Neural cell (in vitro differentiated cells): ENCODE measurements at regions not wholly inside any gene's neighbourhood (a gene's known extent, or its start where the extent isn't known, plus 50 kb on each side); places are given as distances from the start of the nearest gene placed in this dataset.

Experiments used
- H2AFZ ChIP-seq: fragments of 200-600, 300-800 bp; sonication (generic), shearing (Covaris generic); 2 replicates; pipeline ENCODE4 v1.6.0; 2014; ENCODE audit warnings: low read depth, mild to moderate bottlenecking, antibody characterized with exemption, low read length, moderate library complexity
- H3F3A ChIP-seq: fragments of 200-600 bp; shearing (Covaris generic); 2 replicates; pipeline ENCODE4 v1.6.1; 2016; ENCODE audit warnings: mild to moderate bottlenecking, moderate library complexity, mixed read lengths, antibody characterized with exemption, low read length; ENCODE audit not compliant: insufficient read depth, poor library complexity, severe bottlenecking
- H3K27ac ChIP-seq: fragments of 200-600, 300-800 bp; sonication (generic), shearing (Covaris generic); 2 replicates; pipeline ENCODE4 v1.5.1; 2014; ENCODE audit warnings: mild to moderate bottlenecking, low read length, moderate library complexity
- H3K27me3 ChIP-seq: fragments of 300-800, 200-600 bp; sonication (generic), shearing (Covaris generic); 2 replicates; pipeline ENCODE4 v1.6.0; 2014; ENCODE audit warnings: mild to moderate bottlenecking, low read depth, low read length, moderate library complexity; ENCODE audit not compliant: insufficient read depth
- H3K36me3 ChIP-seq: fragments of 300-800, 200-600 bp; sonication (generic), shearing (Covaris generic); 2 replicates; pipeline ENCODE4 v1.5.1; 2014; ENCODE audit warnings: mild to moderate bottlenecking, antibody characterized with exemption, low read length, moderate library complexity; ENCODE audit not compliant: insufficient read depth
- H3K4me2 ChIP-seq: fragments of 300-800, 200-600 bp; sonication (generic), shearing (Covaris generic); 2 replicates; pipeline ENCODE4 v1.6.0; 2014; ENCODE audit warnings: mild to moderate bottlenecking, low read length
- H3K4me3 ChIP-seq: fragments of 300-800, 200-600 bp; sonication (generic), shearing (Covaris generic); 2 replicates; pipeline ENCODE4 v1.5.1; 2014; ENCODE audit warnings: mild to moderate bottlenecking, low read length, moderate library complexity
- H3K79me2 ChIP-seq: fragments of 200-600 bp; shearing (Covaris generic); replicated peaks from 2 replicates; pipeline ENCODE4 v1.6.0; 2014; ENCODE audit warnings: mild to moderate bottlenecking, low read length, moderate library complexity; ENCODE audit not compliant: insufficient read depth
- H3K9ac ChIP-seq: fragments of 300-800, 200-600 bp; sonication (generic), shearing (Covaris generic); 2 replicates; pipeline ENCODE4 v1.6.1; 2016; ENCODE audit warnings: mild to moderate bottlenecking, low read length, mixed read lengths
- H3K9me2 ChIP-seq: fragments of 200-600 bp; shearing (Covaris generic); 2 replicates; pipeline ENCODE4 v1.6.1; 2016; ENCODE audit warnings: mild to moderate bottlenecking, low read length, mixed read lengths; ENCODE audit not compliant: insufficient read depth
- H3K9me3 ChIP-seq: fragments of 200-600, 300-800 bp; sonication (generic), shearing (Covaris generic); 2 replicates; pipeline ENCODE4 v1.6.1; 2016; ENCODE audit warnings: mild to moderate bottlenecking, mixed run types, low read length, moderate library complexity, mixed read lengths
- H4K20me1 ChIP-seq: fragments of 200-600 bp; shearing (Covaris generic); 2 replicates; pipeline ENCODE4 v1.6.1; 2016; ENCODE audit warnings: mild to moderate bottlenecking, mixed run types; ENCODE audit not compliant: insufficient read depth
- EP300 ChIP-seq: fragments of 450-650 bp; conservative IDR thresholded peaks from 2 replicates; pipeline ENCODE4 v1.6.1; 2014; ENCODE audit warnings: antibody characterized with exemption, mild to moderate bottlenecking, moderate library complexity; ENCODE audit not compliant: poor library complexity, severe bottlenecking
- EZH2 ChIP-seq: fragments of 200-600, 300-800 bp; shearing (Covaris generic), sonication (generic); IDR thresholded peaks from 2 replicates; pipeline ENCODE4 v1.6.1; 2014; ENCODE audit warnings: antibody characterized with exemption, low read length, borderline replicate concordance, mild to moderate bottlenecking; ENCODE audit not compliant: insufficient read depth, poor library complexity, severe bottlenecking
- MXI1 ChIP-seq: fragments of 450-650 bp; conservative IDR thresholded peaks from 2 replicates; pipeline ENCODE4 v1.6.1; 2014; ENCODE audit warnings: antibody characterized with exemption, mild to moderate bottlenecking; ENCODE audit not compliant: poor library complexity, severe bottlenecking
- POLR2AphosphoS5 ChIP-seq: IDR thresholded peaks from 2 replicates; pipeline ENCODE4 v1.6.1; 2012
- RAD21 ChIP-seq: fragments of 450-650 bp; conservative IDR thresholded peaks from 2 replicates; pipeline ENCODE4 v1.6.1; 2014; ENCODE audit warnings: antibody characterized with exemption, mild to moderate bottlenecking, moderate library complexity
- SMC3 ChIP-seq: fragments of 450-650 bp; conservative IDR thresholded peaks from 2 replicates; pipeline ENCODE4 v1.6.1; 2014; ENCODE audit warnings: antibody characterized with exemption, mild to moderate bottlenecking, moderate library complexity; ENCODE audit not compliant: poor library complexity
- TAF1 ChIP-seq: IDR thresholded peaks from 2 replicates; pipeline ENCODE4 v1.6.1; 2012; ENCODE audit warnings: low read depth
- TF ChIP-seq, protein P1 (sequence below): IDR thresholded peaks from 2 replicates; pipeline ENCODE4 v1.6.1; 2012; ENCODE audit warnings: borderline replicate concordance
- TF ChIP-seq, protein P2 (sequence below): fragments of 450-650 bp; IDR thresholded peaks from 2 replicates; pipeline ENCODE4 v1.5.1; 2014; ENCODE audit warnings: antibody characterized with exemption, mild to moderate bottlenecking, moderate library complexity; ENCODE audit not compliant: poor library complexity, severe bottlenecking

DNA sequence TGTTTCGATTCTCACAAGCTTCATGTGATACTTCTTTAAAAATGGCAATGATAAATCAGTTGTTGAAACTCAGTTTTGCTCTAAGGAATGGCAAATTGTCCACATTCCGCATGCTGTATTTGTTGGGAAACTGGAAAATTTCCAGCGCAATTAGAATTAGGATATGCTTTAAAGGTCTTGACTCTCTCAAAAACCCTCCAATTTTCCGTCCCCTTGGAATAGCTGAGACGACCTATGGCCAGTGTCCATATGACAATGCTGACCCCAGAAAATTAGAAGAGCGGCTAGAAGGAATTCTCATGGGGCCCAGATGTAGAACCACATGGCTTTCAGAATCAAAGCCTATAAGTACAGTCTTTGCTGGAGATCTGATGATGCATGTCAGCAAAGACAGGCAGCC, 170.8 kb downstream of the TMEM18 start:
- Histone ChIP-seq H4K20me1 (no peaks in the 10 kb centered on the region), H3F3A (no peaks in the 10 kb centered on the region), H3K9me3 (peaks cover 11% of the 10 kb centered on the region), H3K27me3 (no peaks in the 10 kb centered on the region), H3K4me3 (no peak overlapping the region), H3K9ac (no peak overlapping the region), H3K9me2 (no peaks in the 10 kb centered on the region), H3K27ac (no peak overlapping the region), H3K4me2 (no peak overlapping the region), H3K36me3 (no peaks in the 10 kb centered on the region), H2AFZ (no peak overlapping the region), H3K79me2 (no peaks in the 10 kb centered on the region)
- TF ChIP-seq, protein P1, sequence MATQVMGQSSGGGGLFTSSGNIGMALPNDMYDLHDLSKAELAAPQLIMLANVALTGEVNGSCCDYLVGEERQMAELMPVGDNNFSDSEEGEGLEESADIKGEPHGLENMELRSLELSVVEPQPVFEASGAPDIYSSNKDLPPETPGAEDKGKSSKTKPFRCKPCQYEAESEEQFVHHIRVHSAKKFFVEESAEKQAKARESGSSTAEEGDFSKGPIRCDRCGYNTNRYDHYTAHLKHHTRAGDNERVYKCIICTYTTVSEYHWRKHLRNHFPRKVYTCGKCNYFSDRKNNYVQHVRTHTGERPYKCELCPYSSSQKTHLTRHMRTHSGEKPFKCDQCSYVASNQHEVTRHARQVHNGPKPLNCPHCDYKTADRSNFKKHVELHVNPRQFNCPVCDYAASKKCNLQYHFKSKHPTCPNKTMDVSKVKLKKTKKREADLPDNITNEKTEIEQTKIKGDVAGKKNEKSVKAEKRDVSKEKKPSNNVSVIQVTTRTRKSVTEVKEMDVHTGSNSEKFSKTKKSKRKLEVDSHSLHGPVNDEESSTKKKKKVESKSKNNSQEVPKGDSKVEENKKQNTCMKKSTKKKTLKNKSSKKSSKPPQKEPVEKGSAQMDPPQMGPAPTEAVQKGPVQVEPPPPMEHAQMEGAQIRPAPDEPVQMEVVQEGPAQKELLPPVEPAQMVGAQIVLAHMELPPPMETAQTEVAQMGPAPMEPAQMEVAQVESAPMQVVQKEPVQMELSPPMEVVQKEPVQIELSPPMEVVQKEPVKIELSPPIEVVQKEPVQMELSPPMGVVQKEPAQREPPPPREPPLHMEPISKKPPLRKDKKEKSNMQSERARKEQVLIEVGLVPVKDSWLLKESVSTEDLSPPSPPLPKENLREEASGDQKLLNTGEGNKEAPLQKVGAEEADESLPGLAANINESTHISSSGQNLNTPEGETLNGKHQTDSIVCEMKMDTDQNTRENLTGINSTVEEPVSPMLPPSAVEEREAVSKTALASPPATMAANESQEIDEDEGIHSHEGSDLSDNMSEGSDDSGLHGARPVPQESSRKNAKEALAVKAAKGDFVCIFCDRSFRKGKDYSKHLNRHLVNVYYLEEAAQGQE = no peak
- TF ChIP-seq EZH2 = no peak
- TF ChIP-seq SMC3 = no peak
- TF ChIP-seq POLR2AphosphoS5 = no peak
- TF ChIP-seq TAF1 = no peak
- TF ChIP-seq MXI1 = no peak
- TF ChIP-seq RAD21 = no peak
- TF ChIP-seq EP300 = no peak
- TF ChIP-seq, protein P2, sequence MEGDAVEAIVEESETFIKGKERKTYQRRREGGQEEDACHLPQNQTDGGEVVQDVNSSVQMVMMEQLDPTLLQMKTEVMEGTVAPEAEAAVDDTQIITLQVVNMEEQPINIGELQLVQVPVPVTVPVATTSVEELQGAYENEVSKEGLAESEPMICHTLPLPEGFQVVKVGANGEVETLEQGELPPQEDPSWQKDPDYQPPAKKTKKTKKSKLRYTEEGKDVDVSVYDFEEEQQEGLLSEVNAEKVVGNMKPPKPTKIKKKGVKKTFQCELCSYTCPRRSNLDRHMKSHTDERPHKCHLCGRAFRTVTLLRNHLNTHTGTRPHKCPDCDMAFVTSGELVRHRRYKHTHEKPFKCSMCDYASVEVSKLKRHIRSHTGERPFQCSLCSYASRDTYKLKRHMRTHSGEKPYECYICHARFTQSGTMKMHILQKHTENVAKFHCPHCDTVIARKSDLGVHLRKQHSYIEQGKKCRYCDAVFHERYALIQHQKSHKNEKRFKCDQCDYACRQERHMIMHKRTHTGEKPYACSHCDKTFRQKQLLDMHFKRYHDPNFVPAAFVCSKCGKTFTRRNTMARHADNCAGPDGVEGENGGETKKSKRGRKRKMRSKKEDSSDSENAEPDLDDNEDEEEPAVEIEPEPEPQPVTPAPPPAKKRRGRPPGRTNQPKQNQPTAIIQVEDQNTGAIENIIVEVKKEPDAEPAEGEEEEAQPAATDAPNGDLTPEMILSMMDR = no peak

DNA sequence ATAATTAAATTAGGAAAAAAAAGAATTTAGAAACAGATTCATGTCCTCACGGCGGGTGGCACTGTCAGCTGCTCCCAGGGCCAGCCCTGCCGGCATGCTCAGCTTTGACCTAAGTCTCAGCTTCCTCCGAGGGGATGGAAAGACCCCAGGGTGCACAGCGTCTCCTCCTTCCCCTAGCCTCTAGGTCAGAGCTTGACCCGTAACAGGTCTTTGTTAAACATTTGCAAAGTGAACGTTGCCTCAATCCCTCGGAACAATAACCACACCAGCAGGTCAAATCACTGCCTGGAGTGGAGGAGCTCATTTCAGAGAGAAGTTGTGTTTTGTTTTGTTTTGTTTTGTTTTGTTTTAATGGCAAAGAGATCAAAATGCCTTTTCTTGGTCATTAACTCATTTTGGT, 171.3 kb downstream of the TMEM18 start:
- Histone ChIP-seq H3K79me2 (no peaks in the 10 kb centered on the region), H4K20me1 (no peaks in the 10 kb centered on the region), H3K4me3 (no peak overlapping the region), H3K9me2 (no peaks in the 10 kb centered on the region), H3K36me3 (no peaks in the 10 kb centered on the region), H3K4me2 (no peak overlapping the region), H3K9ac (no peak overlapping the region), H3F3A (no peaks in the 10 kb centered on the region), H2AFZ (no peak overlapping the region), H3K27me3 (no peaks in the 10 kb centered on the region), H3K9me3 (peaks cover 11% of the 10 kb centered on the region), H3K27ac (no peak overlapping the region)
- TF ChIP-seq EZH2 = no peak
- no peak for TF ChIP-seq POLR2AphosphoS5
- no peak for TF ChIP-seq SMC3
- no peak for TF ChIP-seq MXI1
- no peak for TF ChIP-seq RAD21
- TF ChIP-seq, protein P1 = no peak
- TF ChIP-seq, protein P2 = no peak
- no peak for TF ChIP-seq TAF1
- TF ChIP-seq EP300 = no peak
